ENCODE measurements at regions not wholly inside any gene's neighbourhood (a gene's known extent, or its start where the extent isn't known, plus 50 kb on each side); places are given as distances from the start of the nearest gene placed in this dataset.

DNA sequence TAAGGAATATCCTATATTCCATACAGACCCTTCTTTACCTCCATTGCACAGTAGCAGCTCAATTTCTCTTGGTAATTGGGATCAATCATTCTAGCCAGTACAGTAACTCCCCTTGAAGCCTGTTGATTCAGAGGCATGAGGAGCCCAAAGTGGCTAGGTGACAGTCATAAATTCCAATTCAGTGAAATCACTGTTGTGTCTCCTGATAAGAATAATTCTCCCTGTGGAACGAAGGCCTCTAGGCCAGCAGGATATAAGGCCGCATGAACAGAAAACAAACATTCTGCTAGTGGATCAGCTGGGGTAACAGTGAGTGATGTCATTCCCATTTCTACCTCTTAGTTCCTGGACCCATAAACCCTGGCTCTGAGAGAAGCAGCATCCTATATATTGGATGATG, 696.3 kb downstream of the NR2F2 start:
- DNase-seq (ENCODE audit: low spot score): no peak

DNA sequence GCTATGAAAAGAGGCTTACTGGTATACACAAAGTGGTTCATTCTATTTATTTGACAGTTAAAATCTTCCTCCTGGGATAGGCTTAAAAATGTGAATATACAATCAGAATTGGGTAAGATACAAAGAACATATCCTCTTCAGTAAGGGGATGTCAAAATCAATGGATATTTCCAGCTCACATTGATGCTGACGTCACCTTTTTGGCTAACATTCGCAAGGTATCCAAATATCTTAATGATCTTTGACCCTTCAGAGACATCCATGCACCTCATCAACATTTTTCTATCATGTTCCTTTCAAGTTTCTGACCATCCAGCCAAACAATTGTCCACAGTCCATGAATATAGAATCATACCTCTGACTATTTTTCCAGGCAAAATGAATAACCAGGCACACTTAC, 697.3 kb downstream of the NR2F2 start:
- DNase-seq (ENCODE audit: low spot score): no peak

DNA sequence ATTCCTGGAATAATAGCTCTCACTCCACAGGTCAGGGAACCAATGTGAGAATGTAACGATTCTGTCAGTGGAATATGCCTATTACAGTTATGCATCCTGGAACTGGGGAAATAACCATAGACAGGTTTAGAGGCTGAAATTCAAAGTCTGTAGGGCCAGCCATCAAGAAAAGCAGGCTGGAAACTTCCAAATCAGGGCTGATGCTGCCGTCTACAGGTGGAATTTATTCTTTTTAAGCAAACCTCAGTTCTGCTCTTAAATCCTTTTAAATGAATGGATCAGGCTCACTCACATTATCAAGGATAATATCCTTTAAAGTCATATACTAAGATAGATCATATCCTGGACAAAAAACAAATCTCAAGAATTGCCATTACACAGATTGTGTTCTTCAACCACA, 699.8 kb downstream of the NR2F2 start:
- no peak for DNase-seq (ENCODE audit: low spot score)

DNA sequence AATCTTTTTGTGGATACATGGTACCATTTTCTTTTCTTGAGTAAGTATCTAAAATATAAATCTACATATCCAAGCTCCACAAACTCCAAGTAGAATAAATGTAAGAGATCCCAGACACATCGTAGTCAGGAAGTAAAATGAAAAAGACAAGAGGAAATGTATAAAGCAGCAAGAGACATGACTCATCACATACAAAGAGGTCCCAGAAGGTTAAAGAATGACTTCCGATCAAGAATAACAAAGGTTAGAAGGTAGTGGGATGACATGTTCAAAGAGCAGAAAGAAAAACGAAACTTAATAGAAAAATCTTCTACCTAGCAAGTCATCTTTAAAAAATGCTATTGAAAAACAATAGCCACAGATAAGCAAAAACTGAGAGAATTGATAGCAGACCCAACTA, 705.8 kb downstream of the NR2F2 start:
- no peak for DNase-seq (ENCODE audit: low spot score)

DNA sequence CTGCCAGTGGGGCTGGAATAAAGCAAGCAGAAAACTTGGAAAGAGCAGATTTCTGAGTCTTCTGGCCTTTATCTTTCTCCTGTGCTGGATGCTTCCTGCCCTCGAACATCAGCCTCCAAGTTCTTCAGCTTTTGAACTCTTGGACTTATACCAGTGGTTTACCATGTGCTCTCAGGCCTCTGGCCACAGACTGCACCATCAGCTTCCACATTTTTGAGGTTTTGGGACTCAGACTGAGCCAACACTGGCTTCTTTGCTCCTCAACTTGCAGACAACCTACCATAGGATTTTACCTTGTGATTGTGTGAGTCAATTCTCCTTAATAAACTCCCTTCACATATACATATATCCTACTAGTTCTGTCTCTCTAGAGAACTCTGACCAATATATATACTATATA, 706.6 kb downstream of the NR2F2 start:
- no peak for DNase-seq (ENCODE audit: low spot score)

DNA sequence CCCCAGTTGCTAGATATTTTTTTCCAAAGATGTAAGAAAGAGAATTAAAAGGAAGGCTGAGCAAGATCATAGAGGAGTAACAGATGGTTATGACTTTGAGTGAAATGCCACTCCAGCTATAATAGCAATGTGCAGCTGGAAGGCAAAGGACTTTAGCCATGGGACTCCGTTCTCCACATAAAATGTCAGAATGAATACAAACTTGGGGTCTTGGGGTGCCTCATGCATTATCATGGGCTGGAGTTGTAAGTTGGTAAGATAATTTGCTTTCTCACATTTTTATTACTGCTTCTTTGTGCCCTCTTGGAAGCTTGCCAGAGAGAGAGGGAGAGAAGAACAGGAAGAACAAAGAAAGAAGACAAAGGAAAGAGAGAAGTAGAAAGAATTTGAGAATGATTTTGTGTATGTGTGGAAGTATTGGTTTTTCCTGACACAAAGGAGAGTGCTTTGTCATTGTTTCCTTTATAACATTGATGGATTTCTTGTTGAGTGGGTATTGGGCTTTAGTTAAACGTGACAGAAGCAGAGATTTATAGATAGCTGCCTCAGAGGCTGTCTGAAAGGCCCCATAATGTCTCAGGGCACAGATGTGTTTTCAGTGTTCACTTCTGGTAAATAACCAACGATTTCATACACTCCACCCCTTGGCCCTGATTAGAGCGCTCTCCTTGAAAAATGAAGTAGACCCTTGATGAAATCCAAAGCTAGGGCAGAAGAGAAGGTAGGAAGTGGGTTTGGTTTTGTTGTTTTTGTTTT, 715.3 kb downstream of the NR2F2 start:
- DNase-seq (ENCODE audit: low spot score): no peak

DNA sequence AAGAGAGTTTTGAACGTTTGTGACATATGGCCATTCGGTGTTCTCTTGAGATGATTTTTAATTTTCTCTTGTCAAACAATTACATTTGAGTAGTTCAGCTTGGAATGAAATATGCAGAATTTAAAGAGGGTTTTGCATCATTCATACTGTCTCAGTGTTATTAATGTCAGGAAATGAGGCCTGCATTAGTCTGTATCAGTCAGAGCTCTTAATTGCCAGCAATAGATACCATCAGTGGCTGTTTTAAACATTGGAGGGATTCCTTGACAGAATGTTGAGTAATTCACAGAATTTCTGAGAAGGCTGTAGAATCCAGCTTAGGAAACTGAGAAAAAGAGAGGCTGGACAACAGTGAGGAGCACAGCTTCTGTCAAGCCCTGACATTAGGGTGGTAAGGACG, 722.0 kb downstream of the NR2F2 start:
- DNase-seq (ENCODE audit: low spot score): no peak

DNA sequence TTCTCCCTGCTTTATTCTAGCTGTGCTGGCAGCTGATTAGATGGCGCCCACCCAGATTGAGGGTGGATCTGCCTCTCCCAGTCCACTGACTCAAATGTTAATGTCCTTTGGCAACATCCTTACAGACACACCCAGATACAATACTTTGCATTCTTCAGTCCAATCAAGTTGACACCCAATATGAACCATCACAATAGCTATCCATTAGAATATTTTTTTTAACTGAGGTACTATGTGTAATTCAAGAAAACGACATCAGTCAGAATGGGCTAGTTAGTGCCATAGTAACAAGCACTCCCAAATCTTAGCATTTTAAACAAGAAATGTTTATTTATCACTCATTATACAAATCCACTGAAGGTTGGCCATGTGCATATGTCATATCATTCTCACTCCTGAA, 723.1 kb downstream of the NR2F2 start:
- DNase-seq (ENCODE audit: low spot score): no peak

DNA sequence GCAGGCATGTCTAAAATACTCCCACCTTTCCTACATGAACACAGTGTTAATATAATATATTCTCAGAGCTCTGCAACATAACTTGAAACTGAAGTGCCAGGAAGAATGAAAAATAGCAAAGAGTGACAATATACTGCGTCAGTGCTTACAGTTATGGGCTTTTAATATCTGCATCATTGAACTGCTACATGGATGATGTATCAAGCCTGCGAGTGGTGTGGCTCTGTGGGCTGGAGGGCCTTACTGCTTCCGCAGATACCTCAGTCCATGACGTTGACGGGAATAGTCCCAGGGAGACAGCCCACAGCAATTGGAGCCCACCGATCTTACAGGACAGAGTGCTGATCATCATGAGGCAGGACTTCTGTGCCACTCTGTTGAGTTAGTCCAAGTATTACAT, 727.0 kb downstream of the NR2F2 start:
- DNase-seq (ENCODE audit: low spot score): no peak

DNA sequence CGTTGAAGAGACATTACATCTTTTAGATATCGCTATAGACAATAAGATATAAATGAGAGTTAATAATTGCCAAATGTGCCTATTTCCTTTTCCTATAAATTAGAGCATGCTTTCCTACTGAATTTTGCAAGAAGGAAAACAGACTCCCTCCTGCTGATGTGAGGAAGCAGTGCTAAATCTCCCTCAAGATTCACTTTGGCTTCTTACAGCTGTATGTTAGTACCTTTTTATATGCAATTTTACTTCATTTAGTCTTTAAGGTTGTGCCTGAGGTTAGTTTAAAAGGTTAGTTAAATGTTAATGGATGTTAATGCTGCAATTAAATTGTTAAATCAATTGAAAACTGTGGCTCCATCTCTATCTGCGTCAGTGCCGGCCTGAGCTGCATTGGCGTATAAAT, 728.8 kb downstream of the NR2F2 start:
- DNase-seq (ENCODE audit: low spot score): no peak

DNA sequence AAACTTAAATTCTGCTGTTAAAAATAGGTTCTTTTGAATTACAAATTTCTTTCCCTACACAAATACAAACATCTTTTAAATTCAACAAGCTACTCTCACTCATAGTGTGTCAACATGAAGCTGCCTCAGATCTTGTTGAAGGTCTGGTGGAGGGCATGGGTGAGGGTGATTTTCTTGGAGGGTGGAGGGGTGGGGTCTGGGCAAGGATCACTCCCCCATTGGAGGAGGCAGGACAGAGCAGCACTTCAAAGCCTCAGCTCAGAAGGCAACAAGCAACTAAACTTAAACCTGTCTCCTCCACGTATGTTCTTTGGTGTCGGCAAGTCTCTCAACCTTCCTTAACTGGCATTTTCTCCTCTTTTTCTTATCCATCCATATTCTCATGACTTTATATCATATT, 730.9 kb downstream of the NR2F2 start:
- DNase-seq (ENCODE audit: low spot score): no peak

DNA sequence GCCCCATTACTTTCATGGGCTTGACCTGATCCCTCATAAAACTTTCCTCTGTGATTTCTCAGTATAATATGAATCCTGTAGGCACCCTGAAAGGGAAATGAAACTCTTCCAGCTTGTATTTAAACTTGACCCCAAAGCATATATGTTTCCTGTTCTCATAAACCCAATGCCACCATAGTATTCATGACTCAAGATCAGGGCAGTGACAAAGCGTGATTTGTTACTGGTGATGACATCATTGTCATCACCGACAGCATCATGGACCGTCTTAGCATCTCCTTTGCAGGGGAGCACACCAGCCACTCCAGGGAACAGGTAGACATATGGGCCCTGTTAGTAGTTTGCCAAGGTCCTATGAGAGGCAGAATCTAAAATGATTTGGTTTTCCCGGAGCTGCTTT, 741.2 kb downstream of the NR2F2 start:
- DNase-seq (ENCODE audit: low spot score): no peak

DNA sequence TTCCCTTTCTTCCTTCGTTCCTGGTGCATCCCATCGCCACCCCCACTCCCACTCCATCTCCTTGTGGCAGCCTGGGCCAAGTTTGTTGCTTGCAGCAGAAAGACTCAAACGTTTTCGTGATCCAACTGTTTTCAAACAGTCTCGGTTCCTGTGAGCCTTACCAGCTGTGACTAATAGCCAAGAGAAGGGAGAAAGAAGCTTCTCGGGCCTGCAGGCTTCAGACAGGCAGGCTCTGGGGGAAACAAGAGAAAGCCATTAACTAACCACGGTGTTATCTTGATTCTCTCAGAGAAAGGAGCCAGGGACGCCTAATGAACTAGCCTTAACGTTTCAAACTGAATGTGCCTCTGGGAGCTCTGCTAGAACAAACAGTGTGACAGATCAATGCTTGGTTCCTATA, 742.0 kb downstream of the NR2F2 start:
- DNase-seq (ENCODE audit: low spot score): no peak

DNA sequence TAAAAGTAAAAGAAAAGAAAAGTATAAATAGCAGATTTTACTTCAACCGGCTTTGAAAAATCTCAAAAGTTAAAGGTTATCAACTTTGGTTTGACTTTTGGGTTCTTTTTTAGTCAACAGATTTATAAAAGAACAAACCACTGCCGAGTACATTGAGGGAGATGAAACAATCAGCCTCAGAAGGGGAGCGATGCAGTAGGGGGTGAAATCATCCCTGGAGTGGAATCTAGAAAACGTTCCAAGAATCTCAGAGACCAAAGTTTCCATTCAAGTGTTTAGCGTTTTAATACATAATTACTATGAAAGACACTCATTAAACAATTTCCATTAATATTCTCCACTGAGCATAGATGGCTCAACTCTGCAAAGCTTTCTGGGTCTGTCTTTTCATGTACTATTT, 745.5 kb downstream of the NR2F2 start:
- no peak for DNase-seq (ENCODE audit: low spot score)

DNA sequence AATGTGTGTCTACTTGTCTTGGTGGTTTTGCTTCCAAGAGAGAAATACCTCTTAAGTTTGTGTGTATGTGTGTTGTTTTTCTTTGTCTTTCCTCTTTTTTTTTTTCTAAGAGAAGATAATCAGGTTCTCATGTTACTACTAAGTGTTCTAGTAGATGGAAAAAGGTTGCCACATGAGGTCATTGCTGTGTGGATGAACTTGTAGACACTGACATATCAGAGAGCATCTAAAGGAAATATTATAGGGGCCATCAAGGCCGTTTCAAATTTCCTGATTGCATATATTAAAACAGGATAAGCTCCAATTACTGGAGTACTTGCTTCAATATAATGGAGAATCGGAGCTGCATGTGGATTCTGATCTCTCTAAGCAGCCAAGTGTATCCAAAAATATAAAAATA, 747.5 kb downstream of the NR2F2 start:
- no peak for DNase-seq (ENCODE audit: low spot score)

DNA sequence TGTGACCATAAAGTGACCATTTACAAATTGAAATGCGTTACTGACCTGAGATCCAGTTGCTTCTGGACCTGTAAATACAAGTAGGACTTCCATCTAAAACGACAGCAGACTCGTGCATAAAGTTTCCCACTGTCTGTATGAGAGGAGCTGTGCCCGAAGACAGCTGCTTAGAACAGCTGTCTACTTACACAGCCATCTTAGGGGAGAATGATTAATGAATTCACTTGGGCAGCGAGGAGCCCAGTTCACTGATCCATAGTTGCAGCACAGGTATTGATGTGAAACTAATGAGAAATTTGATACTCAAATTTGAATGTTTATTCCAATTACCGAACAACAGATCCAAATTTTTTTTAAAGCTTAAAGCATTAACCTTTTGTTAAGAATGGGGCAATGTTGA, 748.1 kb downstream of the NR2F2 start:
- DNase-seq (ENCODE audit: low spot score): no peak

DNA sequence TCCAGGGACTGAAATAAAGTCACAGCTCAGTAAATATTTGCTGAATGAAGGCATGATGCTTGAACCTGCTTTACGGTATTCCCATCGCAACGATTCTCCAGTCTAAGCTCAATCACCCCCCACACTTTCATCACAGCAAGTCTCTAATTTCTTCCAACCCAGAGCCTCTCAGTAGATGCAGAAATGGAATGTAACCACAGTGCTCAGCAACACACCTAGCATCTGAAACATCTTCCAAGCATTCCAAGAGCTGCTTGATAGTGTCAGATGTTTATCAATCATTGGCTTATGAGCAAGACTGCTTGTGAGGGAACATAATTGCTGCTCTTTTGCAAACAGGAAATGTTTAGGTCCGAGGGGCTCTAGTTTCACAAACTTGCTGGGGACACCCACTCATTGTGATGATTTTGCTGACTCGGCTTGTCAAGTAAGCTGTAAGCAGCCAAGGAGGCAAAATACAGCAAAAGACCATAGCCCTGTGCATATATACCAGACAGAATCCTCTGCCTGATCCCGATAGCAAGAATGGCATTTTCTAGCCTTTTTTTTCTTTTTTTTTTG, 751.2 kb downstream of the NR2F2 start:
- DNase-seq (ENCODE audit: low spot score): no peak

DNA sequence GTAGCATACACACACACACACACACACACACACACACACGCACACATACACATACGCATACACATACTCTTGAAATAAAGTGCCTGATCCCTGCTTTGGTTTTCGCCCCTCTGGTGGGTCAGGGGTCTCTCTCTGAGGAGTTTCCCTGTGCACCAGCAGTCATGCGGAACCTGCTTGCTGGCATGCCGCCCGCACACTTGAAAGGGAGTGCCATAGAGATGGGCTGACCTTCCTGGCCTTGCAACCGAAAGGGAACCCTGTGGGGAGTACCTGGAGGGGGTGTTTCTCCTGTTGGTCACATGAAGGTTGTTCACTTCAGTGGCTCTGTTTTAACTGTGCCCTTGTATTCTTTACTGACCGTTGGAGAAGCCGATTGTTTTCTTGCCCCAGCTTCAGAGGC, 752.3 kb downstream of the NR2F2 start:
- DNase-seq (ENCODE audit: low spot score): no peak

DNA sequence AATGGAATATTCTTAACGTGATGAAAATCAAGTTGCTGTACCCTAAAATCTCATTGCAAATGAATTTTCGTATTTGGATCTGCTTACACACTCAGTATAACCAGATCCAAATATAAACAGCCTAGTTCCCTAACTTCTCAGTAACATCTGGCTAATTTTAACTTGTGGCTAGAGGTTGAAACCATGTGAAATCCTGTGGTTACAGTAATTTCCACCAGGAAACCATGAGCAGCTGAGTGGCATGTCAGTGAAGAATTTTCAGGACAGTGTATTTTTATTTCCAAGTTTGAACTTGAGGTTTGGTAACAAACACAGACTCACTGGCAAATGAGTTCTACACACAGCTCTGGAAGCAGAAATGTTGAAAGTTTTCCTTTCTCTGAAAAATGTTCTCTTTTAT, 754.1 kb downstream of the NR2F2 start:
- DNase-seq (ENCODE audit: low spot score): no peak

DNA sequence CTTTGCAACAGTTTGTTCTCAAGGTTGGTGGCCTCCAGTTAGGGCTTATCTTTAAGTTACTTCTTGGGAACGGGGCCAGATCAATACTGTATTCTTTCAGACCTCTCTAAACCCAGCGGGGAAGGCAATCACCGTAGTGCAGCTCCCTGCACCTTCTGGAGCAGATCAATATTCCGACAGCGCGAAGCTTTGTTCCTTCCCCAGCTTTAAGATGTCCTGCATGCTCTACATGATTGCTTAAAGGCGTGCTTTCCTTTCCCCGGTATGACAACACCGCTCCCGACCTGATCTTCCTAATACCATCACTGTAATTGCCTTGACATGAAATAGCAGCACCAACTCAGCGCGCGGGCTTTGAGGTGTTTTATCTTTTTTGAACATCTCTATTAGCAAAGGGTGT, 755.2 kb downstream of the NR2F2 start:
- no peak for DNase-seq (ENCODE audit: low spot score)

DNA sequence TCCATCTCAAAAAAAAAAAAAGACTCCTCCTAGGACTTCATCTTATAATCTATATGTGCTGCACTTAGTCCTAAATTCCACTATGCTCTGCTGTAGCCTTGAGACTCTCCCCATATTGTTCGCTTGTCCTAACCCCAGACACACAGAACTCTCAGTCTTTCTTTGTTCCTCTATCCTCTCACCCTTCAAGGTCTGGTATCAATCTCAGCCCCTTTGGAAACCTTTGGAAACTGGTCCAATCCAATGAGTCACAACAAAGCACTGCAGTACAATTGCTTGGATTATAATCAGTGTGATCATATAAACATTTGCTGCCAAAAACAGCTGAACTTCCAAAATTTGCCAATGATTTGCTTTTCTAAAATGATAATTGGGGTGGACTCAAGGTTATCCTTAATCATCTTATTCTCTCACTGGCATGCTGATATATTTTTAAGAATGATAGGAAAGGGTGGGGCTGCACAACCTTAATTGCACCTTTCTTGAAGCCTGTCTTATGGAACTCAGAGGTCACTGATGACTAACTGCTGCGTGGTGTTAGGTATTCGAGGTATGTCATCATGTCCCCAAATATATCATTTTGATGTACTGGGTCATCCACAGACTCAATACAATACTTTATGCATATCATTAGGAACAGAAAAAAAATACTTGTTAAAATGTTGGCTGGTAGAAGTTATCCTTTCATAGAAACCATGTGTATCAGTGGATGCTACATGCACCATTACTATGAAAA, 756.7 kb downstream of the NR2F2 start:
- no peak for DNase-seq (ENCODE audit: low spot score)

DNA sequence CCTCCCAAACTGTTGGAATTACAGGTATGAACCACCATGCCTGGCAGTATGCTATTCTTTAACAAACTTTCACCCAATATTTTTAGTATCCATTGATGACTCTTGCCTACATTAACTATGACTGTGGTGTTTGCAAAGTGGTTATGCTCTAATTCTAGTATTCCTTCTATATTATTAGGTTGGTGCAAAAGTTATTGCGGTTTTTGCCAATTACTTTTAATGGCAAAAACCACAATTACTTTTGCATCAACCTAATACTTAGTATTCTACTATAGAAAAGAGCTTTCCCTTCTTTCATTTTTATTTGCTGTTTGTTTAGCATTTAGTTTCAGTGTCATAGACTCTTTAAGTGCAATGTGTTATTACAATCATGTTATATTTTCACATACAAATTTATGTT, 760.6 kb downstream of the NR2F2 start:
- no peak for DNase-seq (ENCODE audit: low spot score)

DNA sequence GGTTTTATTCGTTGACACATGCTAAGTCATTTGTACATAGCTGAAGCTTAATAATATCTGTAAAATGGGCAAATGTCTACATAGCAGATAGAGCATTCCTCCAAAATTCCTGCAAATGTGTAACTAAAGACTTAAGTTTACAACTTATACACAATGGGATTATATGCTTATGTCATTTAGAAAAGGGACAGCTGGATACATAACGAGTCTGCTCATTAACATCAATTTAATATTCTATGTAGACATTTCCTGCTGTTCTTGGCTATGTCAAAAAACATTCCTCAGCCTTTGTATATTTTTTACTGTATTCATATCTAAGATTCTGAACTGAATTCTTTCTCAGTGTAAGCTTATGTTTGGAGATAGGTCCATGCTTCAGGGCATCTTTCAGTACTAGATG, 762.2 kb downstream of the NR2F2 start:
- no peak for DNase-seq (ENCODE audit: low spot score)
